ENCODE measurements at regions not wholly inside any gene's neighbourhood (a gene's known extent, or its start where the extent isn't known, plus 50 kb on each side); places are given as distances from the start of the nearest gene placed in this dataset.
"Not testable (repeated sequence)": the region's sequence is repeated elsewhere in the genome, so short reads cannot be mapped to it uniquely, and the experiment has no call there.

GRCh38 chr4:79676705-79677104 is 268.7 kb upstream of the GK2 start:
- Histone ChIP-seq H3K27ac (no peak overlapping the region), H3K9me3 (no peaks in the 10 kb centered on the region), H3K36me3 (no peaks in the 10 kb centered on the region), H3K27me3 (no peaks in the 10 kb centered on the region), H3K4me1 (no peaks in the 10 kb centered on the region), H3K4me3 (no peak overlapping the region)
- DNase-seq = no peak
- TF ChIP-seq CTCF (IDR thresholded peaks at IDR 0.05) (no peak), POLR2A (IDR thresholded peaks at IDR 0.05) (no peak)

- not testable (repeated sequence) for H3K4me1 ChIP-seq, H3K27me3 ChIP-seq, H3K27ac ChIP-seq, H3K9me3 ChIP-seq, H3K4me3 ChIP-seq, DNase-seq, H3K36me3 ChIP-seq
Measured at GRCh38 chr4:79674906-79675305, 266.9 kb upstream of the GK2 start.

GRCh38 chr4:79673898-79674297 is 265.9 kb upstream of the GK2 start:
- Histone ChIP-seq H3K27me3 (no peaks in the 10 kb centered on the region), H3K36me3 (no peaks in the 10 kb centered on the region), H3K27ac (no peak overlapping the region), H3K4me3 (no peak overlapping the region), H3K4me1 (no peaks in the 10 kb centered on the region), H3K9me3 (no peaks in the 10 kb centered on the region)
- no peak for DNase-seq
- TF ChIP-seq CTCF (IDR thresholded peaks at IDR 0.05) (no peak), POLR2A (IDR thresholded peaks at IDR 0.05) (no peak)

- H3K4me1 ChIP-seq = no peaks in the 10 kb centered on the region
- H3K27me3 ChIP-seq = no peaks in the 10 kb centered on the region
- H3K9me3 ChIP-seq = no peaks in the 10 kb centered on the region
- no peak for DNase-seq
- TF ChIP-seq CTCF (IDR thresholded peaks at IDR 0.05) (no peak), POLR2A (IDR thresholded peaks at IDR 0.05) (no peak)
- H3K36me3 ChIP-seq = no peaks in the 10 kb centered on the region
- H3K4me3 ChIP-seq = no peak overlapping the region
- H3K27ac ChIP-seq = no peak overlapping the region
Measured at GRCh38 chr4:79673377-79673776, 265.3 kb upstream of the GK2 start.

- Histone ChIP-seq H3K27me3 (no peaks in the 10 kb centered on the region), H3K4me1 (no peaks in the 10 kb centered on the region), H3K4me3 (no peak overlapping the region), H3K36me3 (no peaks in the 10 kb centered on the region), H3K27ac (no peak overlapping the region), H3K9me3 (no peaks in the 10 kb centered on the region)
- no peak for DNase-seq
- TF ChIP-seq POLR2A (IDR thresholded peaks at IDR 0.05) (no peak), CTCF (IDR thresholded peaks at IDR 0.05) (no peak)
Measured at GRCh38 chr4:79666875-79667274, 258.8 kb upstream of the GK2 start.

GRCh38 chr4:79666112-79666511 is 258.1 kb upstream of the GK2 start:
- TF ChIP-seq POLR2A (IDR thresholded peaks at IDR 0.05) (no peak), CTCF (IDR thresholded peaks at IDR 0.05) (no peak)
- H3K9me3 ChIP-seq = no peaks in the 10 kb centered on the region

More at GRCh38 chr4:79666112-79666511, 258.1 kb upstream of the GK2 start:
- Histone ChIP-seq H3K27ac (no peak overlapping the region), H3K4me1 (no peaks in the 10 kb centered on the region), H3K27me3 (no peaks in the 10 kb centered on the region), H3K4me3 (no peak overlapping the region), H3K36me3 (no peaks in the 10 kb centered on the region)
- DNase-seq = no peak
